WTC11 (cell line): ENCODE measurements at regions not wholly inside any gene's neighbourhood (a gene's known extent, or its start where the extent isn't known, plus 50 kb on each side); places are given as distances from the start of the nearest gene placed in this dataset.

Experiments
- ATAC-seq: fragments of 200-7000 bp; cut with Tn5 transposase; 2 replicates; pipeline ENCODE4 v1.10.0; 2021; ENCODE audit warnings: mild to moderate bottlenecking, moderate library complexity
- CTCF ChIA-PET: fragments of 300-600 bp; sonication (Branson Sonifier 250); formaldehyde crosslinking; loops from one replicate; lab custom pipeline; 2021; ENCODE audit warnings: antibody characterized with exemption; lab: Charles Lee
- POLR2A ChIA-PET: fragments of 350-600 bp; sonication (Branson Sonifier 250); formaldehyde crosslinking; loops from one replicate; lab custom pipeline; 2021; ENCODE audit warnings: antibody characterized with exemption; lab: Charles Lee
- DNase-seq: peaks from one replicate; pipeline ENCODE4 v3.0.0; 2021; ENCODE audit warnings: low spot score
- H3K27ac Mint-ChIP-seq: 2 replicates; pipeline ENCODE4 v1.8.0; 2021; ENCODE audit warnings: mixed read lengths
- H3K27me3 Mint-ChIP-seq: 2 replicates; pipeline ENCODE4 v1.8.0; 2021; ENCODE audit warnings: low read depth, mild to moderate bottlenecking, moderate library complexity, mixed read lengths
- H3K36me3 Mint-ChIP-seq: 2 replicates; pipeline ENCODE4 v1.8.0; 2021; ENCODE audit warnings: mixed read lengths
- H3K4me1 Mint-ChIP-seq: 2 replicates; pipeline ENCODE4 v1.8.0; 2022; ENCODE audit warnings: mixed read lengths
- H3K4me3 Mint-ChIP-seq: 2 replicates; pipeline ENCODE4 v1.8.0; 2021; ENCODE audit warnings: mild to moderate bottlenecking, moderate library complexity, mixed read lengths
- H3K9me3 Mint-ChIP-seq: 2 replicates; pipeline ENCODE4 v1.8.0; 2021; ENCODE audit warnings: mixed read lengths
- CBFB ChIP-seq: sonication (generic); formaldehyde crosslinking; IDR thresholded peaks from 2 replicates; pipeline ENCODE4 v1.8.1; 2022; ENCODE audit warnings: mild to moderate bottlenecking, low read depth, missing genetic modification reagents
- CREM ChIP-seq: sonication (generic); formaldehyde crosslinking; IDR thresholded peaks from 2 replicates; pipeline ENCODE4 v1.8.1; 2022; ENCODE audit warnings: mild to moderate bottlenecking, missing genetic modification reagents, moderate library complexity
- ELF4 ChIP-seq: sonication (generic); formaldehyde crosslinking; IDR thresholded peaks from 2 replicates; pipeline ENCODE4 v1.8.1; 2022; ENCODE audit warnings: low read depth, mild to moderate bottlenecking, moderate library complexity, missing genetic modification reagents
- ESRRA ChIP-seq: sonication (generic); formaldehyde crosslinking; IDR thresholded peaks from 2 replicates; pipeline ENCODE4 v1.8.1; 2022; ENCODE audit warnings: mild to moderate bottlenecking, missing genetic modification reagents, borderline replicate concordance
- FOXK1 ChIP-seq: sonication (generic); formaldehyde crosslinking; IDR thresholded peaks from 2 replicates; pipeline ENCODE4 v1.8.0; 2022; ENCODE audit warnings: mild to moderate bottlenecking, moderate library complexity, missing genetic modification reagents
- GABPB1 ChIP-seq: sonication (generic); formaldehyde crosslinking; IDR thresholded peaks from 2 replicates; pipeline ENCODE4 v1.8.1; 2023; ENCODE audit warnings: mild to moderate bottlenecking, missing genetic modification reagents
- GRHL2 ChIP-seq: fragments of 250-450 bp; sonication (Bioruptor Pico); IDR thresholded peaks from 2 replicates; pipeline ENCODE4 v1.8.0; 2022; ENCODE audit warnings: mild to moderate bottlenecking, moderate library complexity; ENCODE audit not compliant: insufficient replicate concordance, severe bottlenecking
- JAZF1 ChIP-seq: fragments of 250-450 bp; sonication (Bioruptor Pico); IDR thresholded peaks from 2 replicates; pipeline ENCODE4 v1.9.0; 2021; ENCODE audit warnings: moderate library complexity, mild to moderate bottlenecking, inconsistent platforms
- MXD4 ChIP-seq: fragments of 250-450 bp; sonication (Bioruptor Pico); IDR thresholded peaks from 2 replicates; pipeline ENCODE4 v1.8.0; 2021; ENCODE audit warnings: mild to moderate bottlenecking, moderate library complexity, borderline replicate concordance
- NFATC4 ChIP-seq: fragments of 250-450 bp; sonication (Bioruptor Pico); IDR thresholded peaks from 2 replicates; pipeline ENCODE4 v1.9.0; 2021; ENCODE audit warnings: mild to moderate bottlenecking
- SMAD3 ChIP-seq: sonication (generic); formaldehyde crosslinking; IDR thresholded peaks from 2 replicates; pipeline ENCODE4 v1.8.0; 2022; ENCODE audit warnings: missing genetic modification reagents, mild to moderate bottlenecking, borderline replicate concordance
- TEAD4 ChIP-seq: sonication (generic); formaldehyde crosslinking; IDR thresholded peaks from 2 replicates; pipeline ENCODE4 v1.8.0; 2022; ENCODE audit warnings: mild to moderate bottlenecking, missing genetic modification reagents
- ZNF219 ChIP-seq: sonication (generic); formaldehyde crosslinking; IDR thresholded peaks from 2 replicates; pipeline ENCODE4 v1.8.0; 2023; ENCODE audit warnings: missing genetic modification reagents, mild to moderate bottlenecking, borderline replicate concordance
- ZNF263 ChIP-seq: sonication (generic); formaldehyde crosslinking; IDR thresholded peaks from 2 replicates; pipeline ENCODE4 v1.8.1; 2022; ENCODE audit warnings: low read depth, mild to moderate bottlenecking, moderate library complexity, missing genetic modification reagents
- TF ChIP-seq, protein P1 (sequence below): sonication (generic); formaldehyde crosslinking; IDR thresholded peaks from 2 replicates; pipeline ENCODE4 v1.8.0; 2023; ENCODE audit warnings: missing genetic modification reagents, mild to moderate bottlenecking, borderline replicate concordance
- TF ChIP-seq, protein P2 (sequence below): sonication (generic); formaldehyde crosslinking; IDR thresholded peaks from 2 replicates; pipeline ENCODE4 v1.8.1; 2023; ENCODE audit warnings: mild to moderate bottlenecking, missing genetic modification reagents
- TF ChIP-seq, protein P3 (sequence below): sonication (generic); formaldehyde crosslinking; IDR thresholded peaks from 2 replicates; pipeline ENCODE4 v1.8.1; 2022; ENCODE audit warnings: low read depth, missing genetic modification reagents, borderline replicate concordance
- TF ChIP-seq, protein P4 (sequence below): fragments of 250-450 bp; sonication (Bioruptor Pico); IDR thresholded peaks from 2 replicates; pipeline ENCODE4 v2.1.2; 2022; ENCODE audit warnings: mild to moderate bottlenecking, moderate library complexity
- TF ChIP-seq, protein P5 (sequence below): sonication (generic); formaldehyde crosslinking; IDR thresholded peaks from 2 replicates; pipeline ENCODE4 v1.8.1; 2023; ENCODE audit warnings: mild to moderate bottlenecking, missing genetic modification reagents

DNA sequence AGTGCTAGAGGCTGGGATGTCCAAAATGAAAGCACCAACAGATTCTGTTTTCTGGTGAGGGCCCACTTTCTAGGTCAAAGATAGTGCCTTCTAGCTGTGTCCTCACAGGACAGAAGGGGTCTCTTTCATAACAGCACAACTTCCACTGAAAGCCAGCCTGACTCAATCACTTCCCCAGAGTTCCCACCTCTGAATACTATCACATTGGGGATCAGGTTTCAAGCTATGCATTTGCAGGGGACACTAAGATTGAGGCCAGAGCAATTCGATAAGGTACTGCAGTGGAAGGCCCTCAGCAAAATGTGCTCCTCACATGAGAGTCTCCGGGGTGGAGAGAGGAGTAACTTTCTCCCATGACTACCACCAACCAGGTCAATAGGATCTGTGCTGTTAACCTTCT, 1501.5 kb downstream of the EFNB2 start (continued):
- TF ChIP-seq, protein P1, sequence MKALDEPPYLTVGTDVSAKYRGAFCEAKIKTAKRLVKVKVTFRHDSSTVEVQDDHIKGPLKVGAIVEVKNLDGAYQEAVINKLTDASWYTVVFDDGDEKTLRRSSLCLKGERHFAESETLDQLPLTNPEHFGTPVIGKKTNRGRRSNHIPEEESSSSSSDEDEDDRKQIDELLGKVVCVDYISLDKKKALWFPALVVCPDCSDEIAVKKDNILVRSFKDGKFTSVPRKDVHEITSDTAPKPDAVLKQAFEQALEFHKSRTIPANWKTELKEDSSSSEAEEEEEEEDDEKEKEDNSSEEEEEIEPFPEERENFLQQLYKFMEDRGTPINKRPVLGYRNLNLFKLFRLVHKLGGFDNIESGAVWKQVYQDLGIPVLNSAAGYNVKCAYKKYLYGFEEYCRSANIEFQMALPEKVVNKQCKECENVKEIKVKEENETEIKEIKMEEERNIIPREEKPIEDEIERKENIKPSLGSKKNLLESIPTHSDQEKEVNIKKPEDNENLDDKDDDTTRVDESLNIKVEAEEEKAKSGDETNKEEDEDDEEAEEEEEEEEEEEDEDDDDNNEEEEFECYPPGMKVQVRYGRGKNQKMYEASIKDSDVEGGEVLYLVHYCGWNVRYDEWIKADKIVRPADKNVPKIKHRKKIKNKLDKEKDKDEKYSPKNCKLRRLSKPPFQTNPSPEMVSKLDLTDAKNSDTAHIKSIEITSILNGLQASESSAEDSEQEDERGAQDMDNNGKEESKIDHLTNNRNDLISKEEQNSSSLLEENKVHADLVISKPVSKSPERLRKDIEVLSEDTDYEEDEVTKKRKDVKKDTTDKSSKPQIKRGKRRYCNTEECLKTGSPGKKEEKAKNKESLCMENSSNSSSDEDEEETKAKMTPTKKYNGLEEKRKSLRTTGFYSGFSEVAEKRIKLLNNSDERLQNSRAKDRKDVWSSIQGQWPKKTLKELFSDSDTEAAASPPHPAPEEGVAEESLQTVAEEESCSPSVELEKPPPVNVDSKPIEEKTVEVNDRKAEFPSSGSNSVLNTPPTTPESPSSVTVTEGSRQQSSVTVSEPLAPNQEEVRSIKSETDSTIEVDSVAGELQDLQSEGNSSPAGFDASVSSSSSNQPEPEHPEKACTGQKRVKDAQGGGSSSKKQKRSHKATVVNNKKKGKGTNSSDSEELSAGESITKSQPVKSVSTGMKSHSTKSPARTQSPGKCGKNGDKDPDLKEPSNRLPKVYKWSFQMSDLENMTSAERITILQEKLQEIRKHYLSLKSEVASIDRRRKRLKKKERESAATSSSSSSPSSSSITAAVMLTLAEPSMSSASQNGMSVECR: no peak
- TF ChIP-seq, protein P2, sequence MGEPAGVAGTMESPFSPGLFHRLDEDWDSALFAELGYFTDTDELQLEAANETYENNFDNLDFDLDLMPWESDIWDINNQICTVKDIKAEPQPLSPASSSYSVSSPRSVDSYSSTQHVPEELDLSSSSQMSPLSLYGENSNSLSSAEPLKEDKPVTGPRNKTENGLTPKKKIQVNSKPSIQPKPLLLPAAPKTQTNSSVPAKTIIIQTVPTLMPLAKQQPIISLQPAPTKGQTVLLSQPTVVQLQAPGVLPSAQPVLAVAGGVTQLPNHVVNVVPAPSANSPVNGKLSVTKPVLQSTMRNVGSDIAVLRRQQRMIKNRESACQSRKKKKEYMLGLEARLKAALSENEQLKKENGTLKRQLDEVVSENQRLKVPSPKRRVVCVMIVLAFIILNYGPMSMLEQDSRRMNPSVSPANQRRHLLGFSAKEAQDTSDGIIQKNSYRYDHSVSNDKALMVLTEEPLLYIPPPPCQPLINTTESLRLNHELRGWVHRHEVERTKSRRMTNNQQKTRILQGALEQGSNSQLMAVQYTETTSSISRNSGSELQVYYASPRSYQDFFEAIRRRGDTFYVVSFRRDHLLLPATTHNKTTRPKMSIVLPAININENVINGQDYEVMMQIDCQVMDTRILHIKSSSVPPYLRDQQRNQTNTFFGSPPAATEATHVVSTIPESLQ (CRISPR knock-in tag): no peak
- TF ChIP-seq ZNF219 (CRISPR knock-in tag): no peak
- no peak for TF ChIP-seq FOXK1 (CRISPR knock-in tag)
- TF ChIP-seq CBFB (CRISPR knock-in tag): no peak
- no peak for TF ChIP-seq CREM (CRISPR knock-in tag)
- TF ChIP-seq, protein P3, sequence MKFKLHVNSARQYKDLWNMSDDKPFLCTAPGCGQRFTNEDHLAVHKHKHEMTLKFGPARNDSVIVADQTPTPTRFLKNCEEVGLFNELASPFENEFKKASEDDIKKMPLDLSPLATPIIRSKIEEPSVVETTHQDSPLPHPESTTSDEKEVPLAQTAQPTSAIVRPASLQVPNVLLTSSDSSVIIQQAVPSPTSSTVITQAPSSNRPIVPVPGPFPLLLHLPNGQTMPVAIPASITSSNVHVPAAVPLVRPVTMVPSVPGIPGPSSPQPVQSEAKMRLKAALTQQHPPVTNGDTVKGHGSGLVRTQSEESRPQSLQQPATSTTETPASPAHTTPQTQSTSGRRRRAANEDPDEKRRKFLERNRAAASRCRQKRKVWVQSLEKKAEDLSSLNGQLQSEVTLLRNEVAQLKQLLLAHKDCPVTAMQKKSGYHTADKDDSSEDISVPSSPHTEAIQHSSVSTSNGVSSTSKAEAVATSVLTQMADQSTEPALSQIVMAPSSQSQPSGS (CRISPR knock-in tag): no peak
- no peak for TF ChIP-seq TEAD4 (CRISPR knock-in tag)
- TF ChIP-seq, protein P4, sequence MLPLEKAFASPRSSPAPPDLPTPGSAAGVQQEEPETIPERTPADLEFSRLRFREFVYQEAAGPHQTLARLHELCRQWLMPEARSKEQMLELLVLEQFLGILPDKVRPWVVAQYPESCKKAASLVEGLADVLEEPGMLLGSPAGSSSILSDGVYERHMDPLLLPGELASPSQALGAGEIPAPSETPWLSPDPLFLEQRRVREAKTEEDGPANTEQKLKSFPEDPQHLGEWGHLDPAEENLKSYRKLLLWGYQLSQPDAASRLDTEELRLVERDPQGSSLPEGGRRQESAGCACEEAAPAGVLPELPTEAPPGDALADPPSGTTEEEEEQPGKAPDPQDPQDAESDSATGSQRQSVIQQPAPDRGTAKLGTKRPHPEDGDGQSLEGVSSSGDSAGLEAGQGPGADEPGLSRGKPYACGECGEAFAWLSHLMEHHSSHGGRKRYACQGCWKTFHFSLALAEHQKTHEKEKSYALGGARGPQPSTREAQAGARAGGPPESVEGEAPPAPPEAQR (CRISPR knock-in tag): no peak
- TF ChIP-seq, protein P5, sequence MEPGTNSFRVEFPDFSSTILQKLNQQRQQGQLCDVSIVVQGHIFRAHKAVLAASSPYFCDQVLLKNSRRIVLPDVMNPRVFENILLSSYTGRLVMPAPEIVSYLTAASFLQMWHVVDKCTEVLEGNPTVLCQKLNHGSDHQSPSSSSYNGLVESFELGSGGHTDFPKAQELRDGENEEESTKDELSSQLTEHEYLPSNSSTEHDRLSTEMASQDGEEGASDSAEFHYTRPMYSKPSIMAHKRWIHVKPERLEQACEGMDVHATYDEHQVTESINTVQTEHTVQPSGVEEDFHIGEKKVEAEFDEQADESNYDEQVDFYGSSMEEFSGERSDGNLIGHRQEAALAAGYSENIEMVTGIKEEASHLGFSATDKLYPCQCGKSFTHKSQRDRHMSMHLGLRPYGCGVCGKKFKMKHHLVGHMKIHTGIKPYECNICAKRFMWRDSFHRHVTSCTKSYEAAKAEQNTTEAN (CRISPR knock-in tag): no peak
- no peak for TF ChIP-seq ELF4 (CRISPR knock-in tag)
- no peak for TF ChIP-seq GABPB1 (CRISPR knock-in tag)

DNA sequence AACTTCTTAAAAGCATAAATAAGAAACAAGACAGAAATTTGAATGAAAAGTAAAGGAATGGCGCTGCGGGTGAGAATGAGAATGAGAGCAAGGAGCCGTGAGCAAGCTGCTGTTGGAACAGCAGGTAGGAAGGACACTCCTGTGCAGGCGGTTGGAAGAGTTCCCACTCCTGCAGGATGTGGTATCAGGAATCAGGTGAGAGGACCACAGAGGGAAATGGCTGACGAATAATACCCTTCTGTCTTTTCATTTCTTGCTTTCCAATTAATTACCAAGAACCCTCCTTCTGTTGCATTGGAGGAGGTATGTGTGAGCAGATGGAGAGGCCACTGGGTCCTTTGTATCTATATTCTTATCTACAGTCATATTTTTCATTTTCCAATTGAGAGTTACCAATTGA, 1504.2 kb downstream of the EFNB2 start:
- no peak overlapping the region for H3K4me3 Mint-ChIP-seq
- H3K36me3 Mint-ChIP-seq: no peaks in the 10 kb centered on the region
- DNase-seq (no peak), ATAC-seq (no peak)
- no peaks in the 10 kb centered on the region for H3K9me3 Mint-ChIP-seq
- H3K27me3 Mint-ChIP-seq: no peaks in the 10 kb centered on the region
- POLR2A ChIA-PET: no interaction called here
- CTCF ChIA-PET: no interaction called here
- no peak overlapping the region for H3K27ac Mint-ChIP-seq
- peaks cover 30% of the 10 kb centered on the region for H3K4me1 Mint-ChIP-seq
- TF ChIP-seq JAZF1 (CRISPR knock-in tag): no peak
- TF ChIP-seq ESRRA: no peak
- no peak for TF ChIP-seq ZNF263
- no peak for TF ChIP-seq MXD4
- TF ChIP-seq, protein P5 (CRISPR knock-in tag): no peak
- no peak for TF ChIP-seq NFATC4 (CRISPR knock-in tag)
- no peak for TF ChIP-seq GRHL2
- TF ChIP-seq SMAD3 (CRISPR knock-in tag): no peak
- no peak for TF ChIP-seq ELF4 (CRISPR knock-in tag)
- TF ChIP-seq, protein P1: no peak
